Activated CD8-positive, alpha-beta memory T cell treated with anti-CD3 and anti-CD28 coated beads for 24 hours (primary cell): ENCODE measurements at regions not wholly inside any gene's neighbourhood (a gene's known extent, or its start where the extent isn't known, plus 50 kb on each side); places are given as distances from the start of the nearest gene placed in this dataset.

Experiments
- DNase-seq: peaks from one replicate; pipeline ENCODE4 v3.0.0-alpha.2; 2020

- no peak for DNase-seq
Observed at GRCh38 chr15:60215225-60215963, 182.4 kb downstream of the ANXA2 start.

DNA sequence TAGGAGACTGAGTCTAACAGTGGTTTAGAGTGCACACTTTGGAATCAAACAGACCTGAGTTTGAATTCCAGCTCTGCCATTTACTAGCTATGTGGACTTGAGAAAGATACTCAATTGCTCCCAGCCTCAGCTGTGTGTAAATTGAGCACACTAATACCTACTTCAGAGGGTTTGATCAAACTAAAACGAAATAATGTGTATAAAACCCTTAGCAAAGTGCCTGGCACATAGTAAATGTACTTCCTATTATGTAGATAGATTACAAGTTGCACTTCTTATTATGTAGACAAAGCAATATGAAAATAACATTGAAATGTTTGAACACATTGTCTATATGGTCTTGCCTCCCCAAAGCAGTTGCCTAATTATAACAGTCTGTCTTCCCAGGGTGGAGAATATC is 180.6 kb downstream of the ANXA2 start:
- no peak for DNase-seq

- no peak for DNase-seq
Observed at GRCh38 chr15:60218256-60218655, 179.5 kb downstream of the ANXA2 start.

GRCh38 chr15:60219866-60220265 is 177.9 kb downstream of the ANXA2 start:
- no peak for DNase-seq

DNA sequence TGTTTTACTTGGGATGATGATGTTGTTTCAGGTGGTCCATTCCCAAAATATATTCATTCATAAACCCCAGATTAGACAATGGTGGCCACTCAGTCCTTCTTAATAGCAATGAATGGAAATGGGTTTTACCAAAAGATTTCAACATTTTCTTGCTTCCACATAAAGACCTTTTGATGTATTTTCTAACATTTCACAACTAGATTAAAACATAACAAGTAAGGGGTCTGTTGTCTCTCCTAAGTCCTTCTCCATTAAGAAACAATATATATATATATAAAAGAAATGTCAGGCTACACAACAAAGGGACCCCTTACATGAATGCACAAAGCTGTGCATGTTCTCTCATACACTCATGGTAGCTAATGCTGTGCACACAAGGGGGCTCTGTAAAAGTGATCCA is 176.4 kb downstream of the ANXA2 start:
- no peak for DNase-seq

GRCh38 chr15:60222404-60222803 is 175.4 kb downstream of the ANXA2 start:
- no peak for DNase-seq

GRCh38 chr15:60223176-60223575 is 174.6 kb downstream of the ANXA2 start:
- no peak for DNase-seq

- DNase-seq = no peak
Observed at GRCh38 chr15:60226924-60227323, 170.9 kb downstream of the ANXA2 start.

- DNase-seq = no peak
Observed at GRCh38 chr15:60228101-60228500, 169.7 kb downstream of the ANXA2 start.

DNA sequence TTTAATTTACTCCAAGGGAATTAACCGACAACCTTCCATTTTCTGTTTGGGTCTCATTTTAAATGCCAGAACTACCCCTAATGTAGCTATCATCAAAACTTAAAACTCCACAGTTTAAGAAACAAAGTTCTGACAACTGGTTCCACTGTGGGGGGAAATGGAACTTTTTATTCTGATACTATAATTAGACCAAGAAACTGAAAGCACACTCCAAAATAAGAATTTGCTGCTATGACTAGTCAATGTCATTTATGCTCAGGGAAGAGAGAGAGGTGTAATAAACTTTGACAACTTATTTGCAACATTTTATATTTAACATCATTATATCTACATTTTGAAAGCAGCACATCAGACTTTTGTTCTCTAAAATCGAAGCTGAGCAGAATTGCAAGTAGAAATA is 169.2 kb downstream of the ANXA2 start:
- no peak for DNase-seq

- DNase-seq = no peak
Observed at GRCh38 chr15:60235951-60236710, 161.7 kb downstream of the ANXA2 start.

GRCh38 chr15:60237446-60237845 is 160.3 kb downstream of the ANXA2 start:
- DNase-seq = no peak

GRCh38 chr15:60243769-60244168 is 154.0 kb downstream of the ANXA2 start:
- DNase-seq = no peak

DNA sequence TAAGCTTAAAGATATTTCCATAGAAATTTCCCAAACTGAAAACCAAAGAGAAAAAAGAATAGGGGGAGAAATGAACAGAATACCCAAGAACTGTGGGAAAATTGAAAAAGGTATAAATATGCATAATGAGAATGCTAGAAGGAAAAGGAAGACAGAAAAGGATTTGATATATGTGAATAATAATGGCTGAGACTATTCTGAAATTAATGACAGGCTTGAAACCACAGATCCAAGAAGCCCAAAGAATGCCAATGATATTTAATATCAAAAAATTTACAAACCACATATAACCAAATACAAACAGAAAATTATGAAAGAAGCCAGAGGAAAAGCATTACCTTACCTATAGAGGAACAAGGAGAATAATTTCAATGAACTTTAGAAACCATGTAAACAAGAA is 153.0 kb downstream of the ANXA2 start:
- no peak for DNase-seq

GRCh38 chr15:60250316-60250715 is 147.5 kb downstream of the ANXA2 start:
- no peak for DNase-seq

DNA sequence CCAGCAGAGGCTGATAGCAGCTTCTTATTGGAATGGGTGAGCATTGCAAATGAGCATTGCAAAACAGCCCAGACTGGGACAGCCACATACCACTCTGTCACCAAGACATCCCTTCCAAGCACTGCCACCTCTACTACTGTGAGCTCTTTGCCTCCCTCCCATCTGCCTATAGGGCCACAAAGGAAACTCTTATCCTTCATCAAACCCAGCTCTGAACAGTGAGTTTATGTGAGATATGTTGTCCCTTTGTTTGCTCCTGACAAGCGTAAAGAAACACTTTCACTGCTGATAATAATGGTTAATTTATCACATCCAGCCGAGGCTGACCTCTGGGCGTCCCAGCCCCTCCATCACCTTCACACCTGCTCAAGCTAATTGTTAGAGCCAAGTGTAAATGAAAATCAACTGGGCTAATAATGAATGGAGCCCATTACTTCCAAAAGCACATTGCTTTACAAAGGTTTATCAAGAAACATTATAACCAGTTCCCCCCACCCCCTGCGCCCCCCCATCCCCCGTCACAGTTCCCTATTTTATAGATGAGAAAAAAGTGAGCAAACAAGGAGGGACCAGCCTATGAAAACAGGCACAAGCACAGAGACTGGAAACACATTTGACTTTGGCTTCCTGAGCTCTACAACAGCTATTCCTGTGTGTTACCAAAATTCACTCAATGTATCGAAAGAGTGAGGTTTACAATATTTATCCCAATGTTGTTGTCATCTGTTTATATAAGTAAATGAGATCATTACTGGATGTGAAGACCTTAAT is 146.3 kb downstream of the ANXA2 start:
- no peak for DNase-seq

DNA sequence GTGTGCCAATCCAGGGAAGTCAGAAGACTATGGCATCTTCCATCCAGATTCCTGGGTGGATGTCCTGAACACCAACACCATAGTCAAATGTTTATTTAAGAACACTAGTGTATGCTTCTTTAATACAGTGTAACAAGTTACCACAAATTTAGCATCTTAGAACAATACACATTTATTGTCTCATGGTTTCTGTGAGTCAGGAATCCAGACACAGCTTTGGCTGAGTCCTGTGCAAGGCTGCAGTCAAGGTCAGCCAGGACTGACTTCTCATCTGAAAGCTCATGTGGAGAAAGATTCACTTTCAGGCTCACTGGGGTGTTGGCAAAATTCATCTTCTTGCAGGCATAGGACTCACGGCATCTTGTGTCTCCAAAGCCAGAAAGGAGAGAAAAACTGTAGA is 143.4 kb downstream of the ANXA2 start:
- DNase-seq = no peak

- DNase-seq = no peak
Observed at GRCh38 chr15:60255390-60255789, 142.4 kb downstream of the ANXA2 start.

DNA sequence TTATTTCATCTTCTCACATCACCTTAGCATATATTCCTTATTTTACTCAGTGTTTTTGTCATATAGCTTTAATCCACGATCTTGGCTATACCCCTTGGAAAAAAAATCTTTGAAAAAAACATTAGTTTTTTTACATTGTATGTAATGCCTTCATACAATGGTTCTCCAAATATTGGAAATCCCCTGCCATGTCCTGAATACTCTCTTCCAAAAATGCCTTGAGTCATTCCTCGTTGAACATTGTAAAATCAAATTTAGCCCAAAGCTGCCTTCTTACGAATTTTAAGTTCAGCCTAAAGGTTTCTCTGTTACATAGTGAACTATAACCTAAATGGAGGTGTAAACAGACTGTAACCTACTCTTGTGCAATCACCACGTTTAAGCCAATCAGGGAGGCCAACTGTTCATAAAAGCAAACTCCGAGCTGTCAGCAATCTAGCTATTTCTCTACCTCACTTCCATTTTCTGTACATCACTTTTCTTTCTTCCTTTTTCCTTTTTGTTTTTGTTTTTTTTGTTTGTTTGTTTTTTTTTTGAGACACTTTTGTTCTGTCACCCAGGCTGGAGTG is 140.1 kb downstream of the ANXA2 start:
- no peak for DNase-seq

GRCh38 chr15:60259469-60259868 is 138.3 kb downstream of the ANXA2 start:
- DNase-seq = no peak

GRCh38 chr15:60264088-60264487 is 133.7 kb downstream of the ANXA2 start:
- DNase-seq = no peak

GRCh38 chr15:60264566-60264965 is 133.2 kb downstream of the ANXA2 start:
- DNase-seq = no peak

- no peak for DNase-seq
Observed at GRCh38 chr15:60265057-60265456, 132.7 kb downstream of the ANXA2 start.
